HepG2 (cell line): ENCODE measurements at regions not wholly inside any gene's neighbourhood (a gene's known extent, or its start where the extent isn't known, plus 50 kb on each side); places are given as distances from the start of the nearest gene placed in this dataset.

Source experiments
- ATAC-seq: fragments of 200-7000 bp; cut with Tn5 transposase; 3 replicates; pipeline ENCODE4 v1.9.1; 2020; ENCODE audit warnings: mild to moderate bottlenecking, moderate library complexity
- BruUV-seq: library from RNA; stranded (reverse); fragments of 400-500 nt; replicated peaks from 2 replicates; lab custom pipeline; 2021; lab: Mats Ljungman, UMichigan
- CTCF ChIA-PET: fragments of 300-600 bp; formaldehyde crosslinking; extraction: SDS; loops from one replicate; lab custom pipeline; 2021; ENCODE audit warnings: low total read pairs, inconsistent platforms, low intra/inter-chr PET ratio; lab: Yijun Ruan, JAX
- POLR2A ChIA-PET: fragments of 350-600 bp; sonication (Branson Sonifier 250); formaldehyde crosslinking; loops from one replicate; lab custom pipeline; 2020; ENCODE audit warnings: antibody characterized with exemption, inconsistent platforms; lab: Yijun Ruan, JAX
- DNase-seq: peaks from one replicate; pipeline ENCODE4 v3.0.0-alpha.2; 2015; ENCODE audit warnings: low spot score
- FAIRE-seq: peaks from 3 replicates; lab custom pipeline; 2011; peaks lifted over from hg19 to GRCh38; lab: Jason Lieb, UNC
- H2AFZ ChIP-seq: one replicate; pipeline ENCODE4 v1.6.1; 2011; ENCODE audit warnings: low read length, inconsistent platforms
- H3K27ac ChIP-seq: fragments of 300-600 bp; 3 replicates; pipeline ENCODE4 v1.8.0; 2011; ENCODE audit warnings: mixed run types, mild to moderate bottlenecking, mixed read lengths, low read length, inconsistent platforms; ENCODE audit not compliant: insufficient read depth; ENCODE audit errors: extremely low read length
- H3K27me3 ChIP-seq, 2 experiments: fragments of 200-600 bp in 1 of 2; 2 replicates in 1 of 2; 3 replicates in 1 of 2; pipeline versions ENCODE4 v1.6.0 to v1.8.0; 2011; ENCODE audit warnings: low read length in 2 of 2, mild to moderate bottlenecking in 2 of 2, moderate library complexity in 2 of 2, inconsistent platforms in 1 of 2; ENCODE audit not compliant: insufficient read depth in 2 of 2, control insufficient read depth in 1 of 2
- H3K36me3 ChIP-seq, 2 experiments: fragments of 200-600 bp in 1 of 2; replicated peaks in 1 of 2; 2 replicates in 1 of 2; 3 replicates in 1 of 2; pipeline versions ENCODE4 v1.5.1 to v1.8.0; 2011; ENCODE audit warnings: low read length in 2 of 2, inconsistent platforms in 1 of 2; ENCODE audit not compliant: insufficient read depth in 2 of 2, control insufficient read depth in 1 of 2
- H3K4me1 ChIP-seq: 2 replicates; pipeline ENCODE4 v1.5.1; 2012; ENCODE audit warnings: low read length, inconsistent platforms; ENCODE audit not compliant: insufficient read depth
- H3K4me2 ChIP-seq: 2 replicates; pipeline ENCODE4 v1.6.0; 2011; ENCODE audit warnings: low read depth, low read length, inconsistent platforms
- H3K4me3 ChIP-seq, 3 experiments: fragments of 200-600 bp in 1 of 3; sonication (generic), shearing (Covaris generic) in 1 of 3; replicated peaks in 1 of 3; 2 replicates each; pipeline ENCODE4 v1.5.1; 2011 to 2016; ENCODE audit warnings: low read length in 3 of 3, inconsistent platforms in 2 of 3, low read depth in 2 of 3, mild to moderate bottlenecking in 2 of 3, control low read depth in 1 of 3, mixed read lengths in 1 of 3; ENCODE audit not compliant: insufficient read depth in 1 of 3
- H3K79me2 ChIP-seq: one replicate; pipeline ENCODE4 v1.6.1; 2011; ENCODE audit warnings: low read length, inconsistent platforms; ENCODE audit not compliant: insufficient read depth
- H3K9ac ChIP-seq: 2 replicates; pipeline ENCODE4 v1.6.0; 2011; ENCODE audit warnings: mild to moderate bottlenecking, low read depth, low read length, inconsistent platforms; ENCODE audit not compliant: insufficient read depth
- H3K9me3 ChIP-seq: 2 replicates; pipeline ENCODE4 v1.5.1; 2012; ENCODE audit warnings: mild to moderate bottlenecking, low read length
- H4K20me1 ChIP-seq: 2 replicates; pipeline ENCODE4 v1.6.0; 2011; ENCODE audit warnings: inconsistent platforms, mild to moderate bottlenecking, low read length, moderate library complexity; ENCODE audit not compliant: insufficient read depth
- ARHGAP35 ChIP-seq: sonication (generic); formaldehyde crosslinking; IDR thresholded peaks from 2 replicates; pipeline ENCODE4 v1.9.0; 2022; ENCODE audit warnings: mild to moderate bottlenecking, inconsistent platforms, moderate library complexity, missing genetic modification reagents, borderline replicate concordance
- ATF4 ChIP-seq, 2 experiments: fragments of 450-650 bp in 1 of 2; sonication (generic) in 1 of 2; formaldehyde crosslinking; IDR thresholded peaks; 2 replicates each; pipeline versions ENCODE4 v1.5.0 to v1.8.0; 2020 to 2022; ENCODE audit warnings: mild to moderate bottlenecking in 1 of 2, missing genetic modification reagents in 1 of 2
- CEBPB ChIP-seq: IDR thresholded peaks from 2 replicates; pipeline ENCODE4 v1.6.1; 2011; ENCODE audit warnings: low read depth, low read length, improper control_type of control experiment, borderline replicate concordance
- ZNF572 ChIP-seq: sonication (generic); formaldehyde crosslinking; IDR thresholded peaks from 2 replicates; pipeline ENCODE4 v1.5.1; 2020; ENCODE audit warnings: mild to moderate bottlenecking, missing genetic modification reagents
- WGBS: methylation state at CpG from one replicate; pipeline ENCODE4 v1.1.6; 2017; ENCODE audit warnings: low lambda C conversion rate; 5-methylcytosine and 5-hydroxymethylcytosine counted together
- in situ Hi-C: cut with HindIII; loops from 2 replicates; pipeline ENCODE4 v1.10.0; 2017; ENCODE audit warnings: low pct_unique_long_range_greater_than_20kb; ENCODE audit not compliant: extremely low pct_ligation_motif_present
- intact Hi-C: fragments of 100-400 bp; cut with micrococcal nuclease; formaldehyde crosslinking; loops from one replicate; pipeline ENCODE4 v1.10.0; 2022; ENCODE audit not compliant: unreplicated experiment
- TF ChIP-seq, protein P1 (sequence below): sonication (generic); formaldehyde crosslinking; IDR thresholded peaks from 2 replicates; pipeline ENCODE4 v1.8.1; 2023; ENCODE audit warnings: mild to moderate bottlenecking, missing genetic modification reagents

- TF ChIP-seq, protein P1, sequence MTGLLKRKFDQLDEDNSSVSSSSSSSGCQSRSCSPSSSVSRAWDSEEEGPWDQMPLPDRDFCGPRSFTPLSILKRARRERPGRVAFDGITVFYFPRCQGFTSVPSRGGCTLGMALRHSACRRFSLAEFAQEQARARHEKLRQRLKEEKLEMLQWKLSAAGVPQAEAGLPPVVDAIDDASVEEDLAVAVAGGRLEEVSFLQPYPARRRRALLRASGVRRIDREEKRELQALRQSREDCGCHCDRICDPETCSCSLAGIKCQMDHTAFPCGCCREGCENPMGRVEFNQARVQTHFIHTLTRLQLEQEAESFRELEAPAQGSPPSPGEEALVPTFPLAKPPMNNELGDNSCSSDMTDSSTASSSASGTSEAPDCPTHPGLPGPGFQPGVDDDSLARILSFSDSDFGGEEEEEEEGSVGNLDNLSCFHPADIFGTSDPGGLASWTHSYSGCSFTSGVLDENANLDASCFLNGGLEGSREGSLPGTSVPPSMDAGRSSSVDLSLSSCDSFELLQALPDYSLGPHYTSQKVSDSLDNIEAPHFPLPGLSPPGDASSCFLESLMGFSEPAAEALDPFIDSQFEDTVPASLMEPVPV (CRISPR knock-in tag): no peak
- TF ChIP-seq ZNF572 (CRISPR knock-in tag): no peak
Measured at GRCh38 chr1:201625851-201626251, 86.9 kb downstream of the NAV1 start (continued).

DNA sequence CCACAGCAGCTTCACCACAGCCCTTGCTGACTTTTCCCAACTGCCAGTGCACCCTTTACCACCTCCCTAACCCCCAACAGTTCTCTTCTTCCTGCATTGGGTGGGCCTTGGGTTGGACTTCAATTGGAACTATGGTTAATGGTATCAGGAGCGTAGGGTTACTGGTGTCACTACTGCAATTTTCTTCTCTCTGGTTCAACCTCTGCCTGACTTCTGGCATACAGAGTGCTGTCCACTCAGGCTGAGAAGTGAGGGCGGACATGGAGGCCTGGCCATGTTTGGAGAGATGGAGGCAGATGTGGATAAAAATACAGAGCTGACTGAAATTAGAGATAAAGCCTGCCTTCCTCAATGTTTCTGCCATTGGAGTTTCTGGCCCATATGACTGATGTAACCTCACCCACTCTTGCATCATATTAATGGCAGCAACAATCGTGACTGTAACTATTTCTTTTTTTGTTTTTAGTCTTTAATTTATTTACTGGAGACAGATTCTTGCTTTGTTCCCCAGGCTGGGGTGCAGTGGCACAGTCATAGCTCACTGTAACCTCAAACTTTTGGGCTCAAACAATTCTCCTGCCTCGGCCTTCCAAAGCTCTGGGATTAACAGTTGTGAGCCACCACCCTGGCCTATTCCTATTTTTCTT, 87.8 kb downstream of the NAV1 start:
- no peak for ATAC-seq
- Histone ChIP-seq H2AFZ (no peak overlapping the region), H3K27ac (no peak overlapping the region), H3K9ac (no peak overlapping the region), H3K9me3 (no peaks in the 10 kb centered on the region), H3K4me1 (no peaks in the 10 kb centered on the region), H3K36me3 (no peaks in the 10 kb centered on the region), H4K20me1 (no peaks in the 10 kb centered on the region), H3K4me3 (no peak overlapping the region), H3K79me2 (no peaks in the 10 kb centered on the region), H3K4me2 (no peak overlapping the region), H3K27me3 (peaks cover 2 to 15% of the 10 kb centered on the region in 2 experiments; a peak in 4 of 5 replicates)
- 19% methylated on average over 4 of the region's 4 CpGs for WGBS
- TF ChIP-seq CEBPB: peak; percentile 30; the same call in 1 of the 2 replicates
- TF ChIP-seq ARHGAP35: no peak
- peak in 1 of 2 experiments; percentile 89; a peak in 2 of 4 replicates for TF ChIP-seq ATF4 (CRISPR knock-in tag; IDR thresholded peaks at IDR 0.05)
- intact Hi-C loops: no loop called here
- ChIA-PET CTCF (no interaction called here), POLR2A (no interaction called here)
- no peak for FAIRE-seq
- no peak for DNase-seq
- in situ Hi-C loops: no loop called here
- BruUV-seq: no TSS peak
